ENCODE measurements at regions not wholly inside any gene's neighbourhood (a gene's known extent, or its start where the extent isn't known, plus 50 kb on each side); places are given as distances from the start of the nearest gene placed in this dataset.
A peak's percentile ranks its signal among the peaks of the same experiment; 100 is the strongest.

DNA sequence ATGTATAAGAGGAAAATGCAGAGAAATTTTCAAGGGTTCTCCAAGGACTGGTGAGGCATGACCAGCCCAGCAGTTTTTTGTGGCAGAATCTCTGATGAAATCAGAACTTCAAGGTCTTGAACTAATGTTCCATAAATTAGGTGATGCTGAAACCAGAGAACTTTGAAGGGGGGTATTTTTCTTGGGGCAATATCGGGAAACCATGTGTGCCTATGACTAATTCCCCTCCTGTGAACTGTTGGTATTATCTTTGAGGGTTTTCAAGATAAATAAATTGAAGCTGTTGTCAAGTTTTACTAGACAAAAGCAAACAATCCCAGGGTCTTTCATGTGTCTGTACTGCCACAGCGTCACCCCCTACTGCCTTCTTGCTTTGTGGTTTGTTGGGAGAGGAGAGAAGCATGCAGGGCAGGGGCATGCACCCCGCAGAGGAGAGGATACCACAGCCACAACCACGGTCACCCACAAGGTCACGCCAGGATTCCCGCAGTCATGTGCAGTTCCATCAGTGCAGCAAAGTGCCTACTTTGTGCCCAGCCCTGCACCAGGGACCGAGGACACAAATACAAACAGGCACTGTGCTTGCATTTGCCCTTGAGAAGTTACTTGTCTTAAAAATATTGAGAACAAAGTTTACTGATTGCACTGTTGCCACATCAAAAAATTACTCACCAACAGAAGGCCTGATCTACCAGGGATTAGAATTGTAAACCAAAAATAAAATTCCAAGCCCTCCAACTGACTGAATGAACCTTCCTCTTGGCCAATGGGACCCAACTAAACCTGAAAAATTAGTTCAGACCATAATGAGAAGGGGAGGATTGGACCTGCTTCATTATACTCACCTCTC lies 413.3 kb upstream of the TRIB2 start:
- CTCF ChIA-PET: no interaction called here

DNA sequence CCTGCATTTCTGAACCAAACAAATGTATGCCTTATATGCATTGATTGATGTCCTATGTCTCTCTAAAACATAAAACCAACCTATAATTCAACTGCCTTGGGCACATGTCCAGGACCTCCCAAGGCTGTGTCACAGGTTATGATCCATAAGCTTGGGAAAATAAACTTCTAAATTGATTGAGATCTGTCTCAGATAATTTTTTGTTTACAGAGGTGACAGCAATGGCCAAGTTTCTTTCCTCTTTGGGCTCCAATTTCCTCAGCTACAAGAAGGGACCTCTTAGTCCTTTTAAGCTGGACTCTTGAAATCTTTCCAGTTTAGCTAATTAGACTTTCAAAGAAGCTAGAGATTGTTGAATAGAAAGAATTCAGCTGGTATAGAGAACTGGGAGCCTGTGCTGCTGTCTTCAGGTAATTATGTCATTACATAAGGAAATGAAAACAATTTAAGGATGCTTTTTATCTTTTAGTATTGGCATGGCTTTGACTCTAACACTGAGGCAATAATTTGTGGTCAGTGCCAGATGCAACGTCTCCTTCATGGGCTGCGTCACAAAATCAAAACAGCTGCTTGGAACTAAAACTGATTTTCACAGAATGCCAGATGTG lies 412.1 kb upstream of the TRIB2 start:
- no TSS peak for BruUV-seq (replicated peaks)
- H3K36me3 ChIP-seq (ENCODE audit: low read depth): no peaks in the 10 kb centered on the region
- POLR2A ChIA-PET (ENCODE audit: unreplicated experiment): no interaction called here
- CTCF ChIA-PET: no interaction called here
- no peaks in the 10 kb centered on the region for H3K27me3 ChIP-seq (ENCODE audit: insufficient read depth, low read depth)
- no peaks in the 10 kb centered on the region for H4K20me1 ChIP-seq (ENCODE audit: insufficient read depth)
- H3K4me3 ChIP-seq: no peak overlapping the region
- peaks cover 10% of the 10 kb centered on the region for H3K9me3 ChIP-seq (ENCODE audit: insufficient read depth, low read depth)
- no peaks in the 10 kb centered on the region for H3K79me2 ChIP-seq (ENCODE audit: low read depth)
- H3F3A ChIP-seq (ENCODE audit: insufficient read depth, low read depth): peaks cover 28% of the 10 kb centered on the region
- intact Hi-C loops (cut with micrococcal nuclease; ENCODE audit: unreplicated experiment): loop anchor here (5.0 kb wide), 1 partner anchor 413 kb away; the partner anchor contains the start of gene TRIB2
- H3K27ac ChIP-seq: peak overlapping the region; percentile 81
- no peak overlapping the region for H2AFZ ChIP-seq
- H3K9me2 ChIP-seq (ENCODE audit: insufficient read depth): no peaks in the 10 kb centered on the region
- peaks cover 37% of the 10 kb centered on the region for H3K4me1 ChIP-seq (replicated peaks; ENCODE audit: insufficient read depth)
- DNase-seq: peak in 1 of 2 experiments; percentile 76
- peak overlapping the region; percentile 71 for H3K4me2 ChIP-seq
- TF ChIP-seq, protein P1, sequence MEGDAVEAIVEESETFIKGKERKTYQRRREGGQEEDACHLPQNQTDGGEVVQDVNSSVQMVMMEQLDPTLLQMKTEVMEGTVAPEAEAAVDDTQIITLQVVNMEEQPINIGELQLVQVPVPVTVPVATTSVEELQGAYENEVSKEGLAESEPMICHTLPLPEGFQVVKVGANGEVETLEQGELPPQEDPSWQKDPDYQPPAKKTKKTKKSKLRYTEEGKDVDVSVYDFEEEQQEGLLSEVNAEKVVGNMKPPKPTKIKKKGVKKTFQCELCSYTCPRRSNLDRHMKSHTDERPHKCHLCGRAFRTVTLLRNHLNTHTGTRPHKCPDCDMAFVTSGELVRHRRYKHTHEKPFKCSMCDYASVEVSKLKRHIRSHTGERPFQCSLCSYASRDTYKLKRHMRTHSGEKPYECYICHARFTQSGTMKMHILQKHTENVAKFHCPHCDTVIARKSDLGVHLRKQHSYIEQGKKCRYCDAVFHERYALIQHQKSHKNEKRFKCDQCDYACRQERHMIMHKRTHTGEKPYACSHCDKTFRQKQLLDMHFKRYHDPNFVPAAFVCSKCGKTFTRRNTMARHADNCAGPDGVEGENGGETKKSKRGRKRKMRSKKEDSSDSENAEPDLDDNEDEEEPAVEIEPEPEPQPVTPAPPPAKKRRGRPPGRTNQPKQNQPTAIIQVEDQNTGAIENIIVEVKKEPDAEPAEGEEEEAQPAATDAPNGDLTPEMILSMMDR (conservative IDR thresholded peaks at IDR 0.05): no peak
- TF ChIP-seq EZH2 (IDR thresholded peaks at IDR 0.05; ENCODE audit: low read depth): no peak

More for the DNA sequence above, 413.3 kb upstream of the TRIB2 start:
- Histone ChIP-seq H3K27ac (peak overlapping the region; percentile 81), H2AFZ (no peak overlapping the region), H3K9me3 (ENCODE audit: insufficient read depth, low read depth) (peaks cover 10% of the 10 kb centered on the region), H3K36me3 (ENCODE audit: low read depth) (no peaks in the 10 kb centered on the region), H3K79me2 (ENCODE audit: low read depth) (no peaks in the 10 kb centered on the region), H3K4me1 (replicated peaks; ENCODE audit: insufficient read depth) (peaks cover 37% of the 10 kb centered on the region), H4K20me1 (ENCODE audit: insufficient read depth) (no peaks in the 10 kb centered on the region), H3F3A (ENCODE audit: insufficient read depth, low read depth) (peaks cover 28% of the 10 kb centered on the region), H3K27me3 (ENCODE audit: insufficient read depth, low read depth) (no peaks in the 10 kb centered on the region), H3K4me2 (peak overlapping the region; percentile 71), H3K4me3 (peak overlapping the region; percentile 9; the same call in 1 of the 2 replicates), H3K9me2 (ENCODE audit: insufficient read depth) (no peaks in the 10 kb centered on the region)
- BruUV-seq (replicated peaks): no TSS peak
- intact Hi-C loops (cut with micrococcal nuclease; ENCODE audit: unreplicated experiment): loop anchor here (5.0 kb wide), 1 partner anchor 414 kb away; the partner anchor contains the start of gene TRIB2
- TF ChIP-seq, protein P1 (conservative IDR thresholded peaks at IDR 0.05): no peak
- TF ChIP-seq EZH2 (IDR thresholded peaks at IDR 0.05; ENCODE audit: low read depth): no peak
- DNase-seq: peak; percentile 25 to 94
- POLR2A ChIA-PET (ENCODE audit: unreplicated experiment): no interaction called here

DNA sequence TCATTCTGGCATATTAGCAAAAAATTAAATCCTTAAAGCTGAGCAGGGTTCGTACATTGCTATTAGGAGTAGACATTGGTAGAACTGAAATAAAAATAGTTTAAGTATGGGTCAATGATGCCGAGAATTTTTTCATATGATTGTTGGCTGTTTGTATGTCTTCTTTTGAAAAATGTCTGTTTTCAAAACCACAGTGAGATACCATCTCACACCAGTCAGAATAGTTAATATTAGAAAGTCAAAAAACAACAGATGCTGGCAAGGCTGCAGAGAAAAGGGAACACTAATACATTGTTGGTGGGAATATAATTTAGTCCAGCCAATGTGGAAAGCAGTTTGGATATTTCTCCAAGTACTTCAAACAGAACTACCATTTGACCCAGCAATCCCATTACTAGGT lies 410.8 kb upstream of the TRIB2 start:
- H3K9me2 ChIP-seq (ENCODE audit: insufficient read depth): no peaks in the 10 kb centered on the region
- H3K27ac ChIP-seq: no peak overlapping the region
- no peak overlapping the region for H2AFZ ChIP-seq
- no peaks in the 10 kb centered on the region for H4K20me1 ChIP-seq (ENCODE audit: insufficient read depth)
- H3K36me3 ChIP-seq (ENCODE audit: low read depth): no peaks in the 10 kb centered on the region
- ChIA-PET POLR2A (ENCODE audit: unreplicated experiment) (no interaction called here), CTCF (no interaction called here)
- BruUV-seq (replicated peaks): no TSS peak
- H3K4me1 ChIP-seq (replicated peaks; ENCODE audit: insufficient read depth): peaks cover 37% of the 10 kb centered on the region
- intact Hi-C loops (cut with micrococcal nuclease; ENCODE audit: unreplicated experiment): no loop called here
- no peak overlapping the region for H3K4me3 ChIP-seq
- no peaks in the 10 kb centered on the region for H3K27me3 ChIP-seq (ENCODE audit: insufficient read depth, low read depth)
- TF ChIP-seq, protein P1 (conservative IDR thresholded peaks at IDR 0.05): no peak
- TF ChIP-seq EZH2 (IDR thresholded peaks at IDR 0.05; ENCODE audit: low read depth): no peak
- H3F3A ChIP-seq (ENCODE audit: insufficient read depth, low read depth): peaks cover 28% of the 10 kb centered on the region
- H3K9me3 ChIP-seq (ENCODE audit: insufficient read depth, low read depth): peaks cover 10% of the 10 kb centered on the region
- H3K79me2 ChIP-seq (ENCODE audit: low read depth): no peaks in the 10 kb centered on the region
- no peak for DNase-seq
- no peak overlapping the region for H3K4me2 ChIP-seq
